Central memory CD8-positive, alpha-beta T cell (primary cell): ENCODE measurements at regions not wholly inside any gene's neighbourhood (a gene's known extent, or its start where the extent isn't known, plus 50 kb on each side); places are given as distances from the start of the nearest gene placed in this dataset.
"Not testable (repeated sequence)": the region's sequence is repeated elsewhere in the genome, so short reads cannot be mapped to it uniquely, and the experiment has no call there.

ENCODE experiments used
- ATAC-seq: fragments of 150-1000 bp; cut with Tn5 transposase; replicated peaks from 2 replicates; pipeline ENCODE4 v1.10.0; 2022; ENCODE audit warnings: mild to moderate bottlenecking, moderate FRiP score, moderate number of reproducible peaks; ENCODE audit not compliant: poor library complexity, severe bottlenecking; ENCODE audit errors: extremely low read depth
- DNase-seq, 2 donors: peaks; one replicate each; pipeline ENCODE4 v3.0.0; 2021; ENCODE audit warnings: low spot score in 2 of 2
- H3K27ac Mint-ChIP-seq: one replicate; pipeline ENCODE4 v1.8.0; 2022; ENCODE audit warnings: low read depth, mild to moderate bottlenecking, moderate library complexity, mixed read lengths
- H3K27me3 Mint-ChIP-seq: one replicate; pipeline ENCODE4 v1.8.0; 2022; ENCODE audit warnings: mixed read lengths
- H3K36me3 Mint-ChIP-seq: one replicate; pipeline ENCODE4 v1.8.0; 2022; ENCODE audit warnings: mild to moderate bottlenecking, moderate library complexity, mixed read lengths; ENCODE audit not compliant: insufficient read depth
- H3K4me1 Mint-ChIP-seq: one replicate; pipeline ENCODE4 v1.8.0; 2022; ENCODE audit warnings: mixed read lengths
- H3K4me3 Mint-ChIP-seq: one replicate; pipeline ENCODE4 v1.8.0; 2022; ENCODE audit warnings: mild to moderate bottlenecking, moderate library complexity, mixed read lengths
- H3K9me3 Mint-ChIP-seq: one replicate; pipeline ENCODE4 v1.8.0; 2022; ENCODE audit warnings: mixed read lengths

DNA sequence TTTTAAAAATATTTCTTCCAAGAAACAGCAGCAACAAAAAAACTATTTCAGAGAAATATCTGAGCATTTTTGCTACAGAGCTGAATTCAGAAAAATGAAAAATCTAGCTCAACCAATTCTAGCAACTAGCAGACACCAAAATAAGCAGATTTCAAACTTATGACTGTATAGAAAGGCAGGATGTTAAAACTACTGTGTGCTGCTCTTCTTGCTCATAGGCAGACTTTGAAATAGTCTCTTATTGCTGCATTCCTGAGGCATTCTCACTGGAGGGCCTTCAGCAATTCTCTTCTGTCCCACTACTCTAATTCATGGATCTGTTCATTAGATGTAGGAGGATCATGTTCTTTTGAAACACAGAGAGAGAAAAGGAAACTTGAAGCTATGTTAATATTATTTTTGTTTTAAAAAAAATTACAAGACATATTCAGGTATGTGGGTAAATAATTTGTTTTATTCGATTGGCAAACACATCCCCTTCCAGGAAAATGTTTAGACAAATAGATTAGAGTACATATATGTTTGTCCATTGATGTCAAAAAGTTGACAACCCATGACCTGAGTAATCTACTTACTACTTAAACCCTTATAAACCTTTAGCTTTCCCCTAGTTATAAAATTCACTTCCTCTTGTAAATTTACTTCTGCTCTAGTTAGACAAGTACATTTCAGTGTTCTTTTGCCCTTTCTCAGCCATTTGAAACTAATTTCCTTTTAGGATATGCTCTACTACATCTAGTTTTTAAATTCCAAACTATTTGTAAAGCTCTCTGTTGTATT lies 428.2 kb upstream of the POT1 start:
- H3K4me1 Mint-ChIP-seq = no peaks in the 10 kb centered on the region
- H3K27ac Mint-ChIP-seq = no peak overlapping the region
- no peaks in the 10 kb centered on the region for H3K9me3 Mint-ChIP-seq
- no peaks in the 10 kb centered on the region for H3K36me3 Mint-ChIP-seq
- no peak for ATAC-seq
- no peak for DNase-seq
- H3K4me3 Mint-ChIP-seq = no peak overlapping the region
- H3K27me3 Mint-ChIP-seq = no peaks in the 10 kb centered on the region

- Mint-ChIP-seq H3K4me1 (no peaks in the 10 kb centered on the region), H3K27ac (no peak overlapping the region), H3K4me3 (no peak overlapping the region), H3K27me3 (no peaks in the 10 kb centered on the region), H3K36me3 (no peaks in the 10 kb centered on the region), H3K9me3 (peaks cover 7% of the 10 kb centered on the region)
- DNase-seq (no peak), ATAC-seq (no peak)
These were observed 426.3 kb upstream of the POT1 start for GRCh38 chr7:125355899-125356298.

- DNase-seq (no peak), ATAC-seq (no peak)
- Mint-ChIP-seq H3K9me3 (peaks cover 7% of the 10 kb centered on the region), H3K4me1 (no peaks in the 10 kb centered on the region), H3K4me3 (no peak overlapping the region), H3K27ac (no peak overlapping the region), H3K27me3 (no peaks in the 10 kb centered on the region), H3K36me3 (no peaks in the 10 kb centered on the region)
These were observed 417.6 kb upstream of the POT1 start for GRCh38 chr7:125347269-125347668.

- Mint-ChIP-seq H3K27ac (no peak overlapping the region), H3K27me3 (no peaks in the 10 kb centered on the region)
- DNase-seq = no peak
These were observed 408.5 kb upstream of the POT1 start for GRCh38 chr7:125338110-125338509.

DNA sequence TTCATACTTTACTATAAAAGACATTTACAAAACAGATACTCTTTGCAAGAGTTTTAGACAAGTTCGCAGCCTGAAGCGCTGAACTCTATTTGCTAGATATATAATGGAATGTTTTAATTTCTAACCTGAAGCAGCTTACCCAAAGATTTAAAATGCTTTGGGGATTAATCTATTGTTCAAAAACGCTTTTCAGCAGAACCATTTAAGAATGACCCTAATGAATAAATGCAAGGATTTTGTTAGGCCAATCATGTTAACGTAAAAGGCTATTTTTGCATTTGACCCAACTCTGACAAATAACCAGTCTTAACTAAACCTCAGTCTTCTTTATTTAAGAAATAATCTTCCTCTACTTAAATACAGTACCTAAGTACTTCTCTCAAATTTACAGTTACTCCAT lies 406.7 kb upstream of the POT1 start:
- Mint-ChIP-seq H3K27me3 (no peaks in the 10 kb centered on the region), H3K4me1 (no peaks in the 10 kb centered on the region), H3K9me3 (peaks cover 11% of the 10 kb centered on the region), H3K4me3 (no peak overlapping the region), H3K36me3 (no peaks in the 10 kb centered on the region), H3K27ac (no peak overlapping the region)
- no peak for DNase-seq
- no peak for ATAC-seq

More at GRCh38 chr7:125338110-125338509, 408.5 kb upstream of the POT1 start:
- Mint-ChIP-seq H3K36me3 (no peaks in the 10 kb centered on the region), H3K4me1 (no peaks in the 10 kb centered on the region), H3K9me3 (peaks cover 8% of the 10 kb centered on the region), H3K4me3 (no peak overlapping the region)
- no peak for ATAC-seq

GRCh38 chr7:125326666-125327255 lies 397.1 kb upstream of the POT1 start:
- H3K36me3 Mint-ChIP-seq = peaks cover 2% of the 10 kb centered on the region
- H3K4me1 Mint-ChIP-seq = no peaks in the 10 kb centered on the region
- no peaks in the 10 kb centered on the region for H3K27me3 Mint-ChIP-seq
- peaks cover 24% of the 10 kb centered on the region for H3K9me3 Mint-ChIP-seq
- no peak overlapping the region for H3K4me3 Mint-ChIP-seq
- no peak for ATAC-seq
- no peak for DNase-seq
- H3K27ac Mint-ChIP-seq = no peak overlapping the region

GRCh38 chr7:125316466-125316865 lies 386.8 kb upstream of the POT1 start:
- Mint-ChIP-seq H3K27me3 (no peaks in the 10 kb centered on the region), H3K36me3 (no peaks in the 10 kb centered on the region), H3K9me3 (peaks cover 14% of the 10 kb centered on the region), H3K4me1 (no peaks in the 10 kb centered on the region), H3K27ac (no peak overlapping the region), H3K4me3 (no peak overlapping the region)
- ATAC-seq (no peak), DNase-seq (no peak)

- H3K27me3 Mint-ChIP-seq = no peaks in the 10 kb centered on the region
These were observed 369.6 kb upstream of the POT1 start for GRCh38 chr7:125299003-125299765.

DNA sequence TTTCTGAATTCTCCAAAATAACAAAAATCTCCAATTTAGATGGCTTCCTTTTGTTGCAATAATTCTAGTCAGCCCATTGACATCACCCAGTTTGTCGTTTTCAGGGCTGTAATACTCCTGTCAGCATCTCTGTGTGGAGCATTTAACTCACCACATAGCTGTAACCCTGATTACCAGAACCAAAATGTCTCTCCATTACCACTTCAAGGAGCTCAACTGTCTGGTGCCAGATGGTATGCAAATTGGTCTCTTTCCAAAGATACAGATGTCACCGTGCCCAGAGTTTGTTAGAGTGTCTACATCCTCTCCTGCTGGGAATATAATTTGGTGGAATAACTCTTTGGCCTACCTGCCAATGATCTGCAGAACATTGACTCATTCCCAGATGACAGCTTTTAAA lies 350.3 kb upstream of the POT1 start:
- Mint-ChIP-seq H3K27ac (no peak overlapping the region), H3K4me3 (no peak overlapping the region), H3K27me3 (no peaks in the 10 kb centered on the region), H3K36me3 (peaks cover 2% of the 10 kb centered on the region), H3K4me1 (no peaks in the 10 kb centered on the region), H3K9me3 (peaks cover 13% of the 10 kb centered on the region)
- no peak for DNase-seq
- ATAC-seq = no peak

More at GRCh38 chr7:125299003-125299765, 369.6 kb upstream of the POT1 start:
- no peak for ATAC-seq
- DNase-seq = no peak
- H3K36me3 Mint-ChIP-seq = no peaks in the 10 kb centered on the region
- no peak overlapping the region for H3K27ac Mint-ChIP-seq
- H3K4me3 Mint-ChIP-seq = no peak overlapping the region
- H3K9me3 Mint-ChIP-seq = peaks cover 15% of the 10 kb centered on the region
- no peaks in the 10 kb centered on the region for H3K4me1 Mint-ChIP-seq

GRCh38 chr7:125278318-125278717 lies 348.7 kb upstream of the POT1 start:
- Mint-ChIP-seq H3K36me3 (peaks cover 2% of the 10 kb centered on the region), H3K27me3 (no peaks in the 10 kb centered on the region), H3K4me3 (no peak overlapping the region), H3K9me3 (peaks cover 13% of the 10 kb centered on the region), H3K27ac (no peak overlapping the region), H3K4me1 (no peaks in the 10 kb centered on the region)
- no peak for DNase-seq
- no peak for ATAC-seq

GRCh38 chr7:125274742-125275141 lies 345.1 kb upstream of the POT1 start:
- H3K9me3 Mint-ChIP-seq = peaks cover 16% of the 10 kb centered on the region
- ATAC-seq, H3K27ac Mint-ChIP-seq, H3K27me3 Mint-ChIP-seq, H3K36me3 Mint-ChIP-seq, H3K4me3 Mint-ChIP-seq, DNase-seq, H3K4me1 Mint-ChIP-seq: not testable (repeated sequence)

- H3K4me1 Mint-ChIP-seq, H3K4me3 Mint-ChIP-seq, ATAC-seq, H3K27ac Mint-ChIP-seq, H3K36me3 Mint-ChIP-seq, H3K27me3 Mint-ChIP-seq, DNase-seq: not testable (repeated sequence)
- peaks cover 50% of the 10 kb centered on the region for H3K9me3 Mint-ChIP-seq
These were observed 334.7 kb upstream of the POT1 start for GRCh38 chr7:125264174-125264856.
